ENCODE measurements at regions not wholly inside any gene's neighbourhood (a gene's known extent, or its start where the extent isn't known, plus 50 kb on each side); places are given as distances from the start of the nearest gene placed in this dataset.
A peak's percentile ranks its signal among the peaks of the same experiment; 100 is the strongest.
"Not testable (repeated sequence)": the region's sequence is repeated elsewhere in the genome, so short reads cannot be mapped to it uniquely, and the experiment has no call there.

- Mint-ChIP-seq H3K27ac (ENCODE audit: unreplicated experiment) (peak overlapping the region; percentile 12), H3K4me1 (peaks cover 3% of the 10 kb centered on the region), H3K9me3 (peaks cover 3% of the 10 kb centered on the region), H3K27me3 (ENCODE audit: low read depth) (no peaks in the 10 kb centered on the region), H3K4me3 (no peak overlapping the region), H3K36me3 (ENCODE audit: low read depth) (peaks cover 3% of the 10 kb centered on the region)
- TF ChIP-seq CTCF (conservative IDR thresholded peaks at IDR 0.05) = no peak
- no peak for DNase-seq (ENCODE audit: low read depth, low spot score)
These were observed 107.9 kb upstream of the DLG1 start for GRCh38 chr3:197406266-197406665.

GRCh38 chr3:197404754-197405153, 106.3 kb upstream of the DLG1 start:
- H3K4me3 Mint-ChIP-seq = no peak overlapping the region

GRCh38 chr3:197404030-197404429, 105.6 kb upstream of the DLG1 start:
- Mint-ChIP-seq H3K4me1 (peaks cover 3% of the 10 kb centered on the region), H3K9me3 (peaks cover 3% of the 10 kb centered on the region), H3K27ac (ENCODE audit: unreplicated experiment) (no peak overlapping the region), H3K4me3 (no peak overlapping the region), H3K27me3 (ENCODE audit: low read depth) (no peaks in the 10 kb centered on the region), H3K36me3 (ENCODE audit: low read depth) (no peaks in the 10 kb centered on the region)
- DNase-seq (ENCODE audit: low read depth, low spot score) = no peak
- no peak for TF ChIP-seq CTCF (conservative IDR thresholded peaks at IDR 0.05)

More at GRCh38 chr3:197404754-197405153, 106.3 kb upstream of the DLG1 start:
- DNase-seq (ENCODE audit: low read depth, low spot score) = no peak
- Mint-ChIP-seq H3K36me3 (ENCODE audit: low read depth) (peaks cover under 1% of the 10 kb centered on the region), H3K27me3 (ENCODE audit: low read depth) (no peaks in the 10 kb centered on the region), H3K27ac (ENCODE audit: unreplicated experiment) (no peak overlapping the region), H3K4me1 (peaks cover 3% of the 10 kb centered on the region), H3K9me3 (peaks cover 3% of the 10 kb centered on the region)
- no peak for TF ChIP-seq CTCF (conservative IDR thresholded peaks at IDR 0.05)

GRCh38 chr3:197402401-197402800, 104.0 kb upstream of the DLG1 start:
- H3K27ac Mint-ChIP-seq (ENCODE audit: unreplicated experiment); H3K4me3 Mint-ChIP-seq; H3K36me3 Mint-ChIP-seq (ENCODE audit: low read depth); H3K9me3 Mint-ChIP-seq; H3K4me1 Mint-ChIP-seq; H3K27me3 Mint-ChIP-seq (ENCODE audit: low read depth); DNase-seq (ENCODE audit: low read depth, low spot score): not testable (repeated sequence)

GRCh38 chr3:197399486-197399885, 101.1 kb upstream of the DLG1 start:
- Mint-ChIP-seq H3K36me3 (ENCODE audit: low read depth) (no peaks in the 10 kb centered on the region), H3K4me1 (no peaks in the 10 kb centered on the region), H3K9me3 (no peaks in the 10 kb centered on the region), H3K27me3 (ENCODE audit: low read depth) (no peaks in the 10 kb centered on the region), H3K27ac (ENCODE audit: unreplicated experiment) (no peak overlapping the region), H3K4me3 (no peak overlapping the region)
- TF ChIP-seq CTCF (conservative IDR thresholded peaks at IDR 0.05) = no peak
- no peak for DNase-seq (ENCODE audit: low read depth, low spot score)

GRCh38 chr3:197398286-197398878, 100.0 kb upstream of the DLG1 start:
- DNase-seq (ENCODE audit: low read depth, low spot score) = no peak
- Mint-ChIP-seq H3K4me3 (no peak overlapping the region), H3K36me3 (ENCODE audit: low read depth) (no peaks in the 10 kb centered on the region), H3K9me3 (no peaks in the 10 kb centered on the region), H3K27me3 (ENCODE audit: low read depth) (no peaks in the 10 kb centered on the region), H3K4me1 (no peaks in the 10 kb centered on the region), H3K27ac (ENCODE audit: unreplicated experiment) (no peak overlapping the region)
- TF ChIP-seq CTCF (conservative IDR thresholded peaks at IDR 0.05) = no peak
